ENCODE measurements at regions not wholly inside any gene's neighbourhood (a gene's known extent, or its start where the extent isn't known, plus 50 kb on each side); places are given as distances from the start of the nearest gene placed in this dataset.

- no peak for TF ChIP-seq CHD7 (IDR thresholded peaks at IDR 0.05; ENCODE audit: insufficient replicate concordance, low read length)
- TF ChIP-seq TBP (IDR thresholded peaks at IDR 0.05; ENCODE audit: low read depth, low read length): no peak
- no peak for TF ChIP-seq POLR2A (IDR thresholded peaks at IDR 0.05; ENCODE audit: control extremely low read depth in 1 of 2, low read depth in 2 of 2, low read length in 2 of 2)
Observed at GRCh38 chr6:145044641-145045246, 690.6 kb downstream of the EPM2A start (continued).

Data from H1 (cell line).